ENCODE measurements at regions not wholly inside any gene's neighbourhood (a gene's known extent, or its start where the extent isn't known, plus 50 kb on each side); places are given as distances from the start of the nearest gene placed in this dataset.

DNA sequence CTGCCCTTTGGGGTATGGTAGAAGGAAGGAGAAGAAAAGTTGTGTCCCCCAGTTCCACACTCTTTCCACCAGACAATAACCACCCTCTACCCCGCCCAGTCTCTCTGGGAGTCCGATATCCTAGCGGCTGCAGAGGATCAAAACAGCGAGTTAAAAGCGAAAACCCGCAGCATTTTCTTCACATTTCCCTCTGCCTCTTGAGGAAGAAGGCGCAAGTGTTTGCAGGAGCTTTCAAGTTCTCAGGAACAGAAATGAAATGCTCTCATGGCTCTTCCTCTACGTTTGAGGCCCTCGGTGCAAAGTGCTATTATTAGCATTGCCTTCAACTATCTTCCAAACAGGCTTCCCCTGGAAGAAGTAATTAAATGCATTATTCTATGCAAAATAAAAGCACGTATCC lies 52.2 kb upstream of the CCDC167 start:
- TF ChIP-seq JUND (IDR thresholded peaks at IDR 0.05; ENCODE audit: low read depth): no peak
- DNase-seq (ENCODE audit: low read depth in 1 of 2, low spot score in 1 of 2): no peak
- in situ Hi-C loops (cut with HindIII; ENCODE audit: low pct_unique_long_range_greater_than_20kb, low sequenced_read_pairs): no loop called here

DNA sequence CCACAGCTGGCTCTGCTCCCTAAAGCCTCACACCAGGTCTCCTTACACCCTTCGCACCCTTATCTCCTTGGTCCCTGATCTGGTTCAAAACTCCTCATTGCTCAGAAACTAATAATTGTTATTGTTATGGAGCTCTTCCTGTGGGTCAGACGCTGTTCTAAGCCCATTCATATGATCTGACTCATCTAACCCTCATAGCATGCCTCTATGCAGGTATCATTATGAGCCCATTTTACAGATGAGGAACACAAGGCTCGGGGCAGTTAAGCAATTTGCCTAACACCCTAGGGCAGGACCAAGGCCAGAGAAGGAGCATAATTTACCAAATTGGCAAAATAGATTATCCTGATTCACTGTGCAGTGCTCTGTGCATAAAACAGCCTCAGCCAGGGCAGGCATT lies 51.8 kb upstream of the CCDC167 start:
- in situ Hi-C loops (cut with HindIII; ENCODE audit: low pct_unique_long_range_greater_than_20kb, low sequenced_read_pairs): no loop called here

DNA sequence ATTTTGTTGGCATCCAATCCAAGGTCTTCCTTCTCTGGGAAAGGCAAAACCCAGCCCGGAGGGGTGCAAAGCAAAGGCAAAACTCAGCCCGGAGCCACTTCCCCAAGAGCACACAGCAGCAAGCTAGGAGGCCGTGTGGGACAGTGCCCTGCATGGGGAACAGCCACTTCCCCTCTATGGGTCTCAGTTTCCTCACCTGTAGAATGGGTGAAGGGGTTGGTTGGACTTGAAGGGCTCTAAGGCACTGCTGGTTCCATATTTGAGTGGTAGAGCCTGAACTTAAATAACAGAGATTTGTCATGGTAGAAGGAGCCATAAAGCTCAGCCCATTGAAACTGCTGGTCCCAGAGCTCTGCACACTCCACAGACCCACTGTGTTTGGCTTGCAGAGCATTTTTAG lies 51.3 kb upstream of the CCDC167 start:
- in situ Hi-C loops (cut with HindIII; ENCODE audit: low pct_unique_long_range_greater_than_20kb, low sequenced_read_pairs): no loop called here
- no peak for TF ChIP-seq JUND (IDR thresholded peaks at IDR 0.05; ENCODE audit: low read depth)
- no peak for DNase-seq (ENCODE audit: low read depth in 1 of 2, low spot score in 1 of 2)

More for the DNA sequence above, 51.8 kb upstream of the CCDC167 start:
- no peak for DNase-seq (ENCODE audit: low read depth in 1 of 2, low spot score in 1 of 2)
- no peak for TF ChIP-seq JUND (IDR thresholded peaks at IDR 0.05; ENCODE audit: low read depth)

DNA sequence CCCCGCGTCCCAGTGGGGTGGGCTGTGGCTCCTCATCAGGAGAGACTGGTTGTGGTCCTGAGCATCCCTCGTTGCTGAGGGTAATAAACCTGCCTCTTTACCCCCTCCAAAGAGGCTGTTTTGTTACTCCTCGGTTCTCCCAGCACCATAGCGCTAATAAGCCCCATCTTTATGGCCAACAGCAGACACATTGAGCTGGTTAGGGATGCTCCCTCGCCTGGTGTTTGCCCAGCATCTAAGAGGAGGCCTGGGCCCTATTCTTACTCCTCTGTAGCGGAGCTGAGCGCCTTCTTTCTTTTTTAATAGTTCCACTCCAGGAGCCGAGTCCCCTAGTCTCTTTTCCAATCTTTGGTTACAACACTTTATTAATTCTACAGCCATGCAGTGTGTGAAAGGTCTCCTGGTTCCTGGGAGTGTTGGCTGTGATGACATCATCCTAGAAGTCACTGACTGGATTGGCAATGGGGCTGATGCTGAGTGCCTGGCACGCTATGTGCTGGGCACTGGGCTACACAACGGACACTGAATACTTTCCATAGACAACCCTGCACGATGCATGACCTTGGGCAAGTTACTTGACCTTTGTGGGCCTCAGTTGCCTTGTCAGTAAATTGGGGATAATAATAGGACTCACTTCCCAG lies 50.6 kb upstream of the CCDC167 start:
- no peak for TF ChIP-seq JUND (IDR thresholded peaks at IDR 0.05; ENCODE audit: low read depth)
- in situ Hi-C loops (cut with HindIII; ENCODE audit: low pct_unique_long_range_greater_than_20kb, low sequenced_read_pairs): no loop called here
- no peak for DNase-seq (ENCODE audit: low read depth in 1 of 2, low spot score in 1 of 2)

GRCh38 chr6:37549558-37549957 lies 49.9 kb upstream of the CCDC167 start:
- TF ChIP-seq JUND (IDR thresholded peaks at IDR 0.05; ENCODE audit: low read depth): no peak
- DNase-seq (ENCODE audit: low read depth in 1 of 2, low spot score in 1 of 2): no peak
- in situ Hi-C loops (cut with HindIII; ENCODE audit: low pct_unique_long_range_greater_than_20kb, low sequenced_read_pairs): no loop called here

All from T47D (cell line).